CD4-positive, alpha-beta memory T cell (primary cell): ENCODE measurements at regions not wholly inside any gene's neighbourhood (a gene's known extent, or its start where the extent isn't known, plus 50 kb on each side); places are given as distances from the start of the nearest gene placed in this dataset.
"Not testable (repeated sequence)": the region's sequence is repeated elsewhere in the genome, so short reads cannot be mapped to it uniquely, and the experiment has no call there.

Experiments used
- CTCF ChIA-PET: fragments of 350-600 bp; sonication (Branson Sonifier 250); formaldehyde crosslinking; loops from one replicate; lab custom pipeline; 2021; ENCODE audit warnings: inconsistent platforms; ENCODE audit not compliant: partially characterized antibody; lab: Charles Lee
- POLR2A ChIA-PET: fragments of 350-600 bp; sonication (Branson Sonifier 250); formaldehyde crosslinking; loops from one replicate; lab custom pipeline; 2021; ENCODE audit not compliant: partially characterized antibody; lab: Charles Lee
- DNase-seq, 5 donors: peaks; one replicate each; pipeline versions ENCODE4 v3.0.0 to v3.0.0-alpha.2; 2020 to 2022; ENCODE audit warnings: mixed read lengths in 1 of 5
- H3K27ac ChIP-seq: one replicate; pipeline ENCODE4 v1.7.0; 2013; ENCODE audit warnings: low read depth, low read length
- H3K27me3 ChIP-seq: 2 replicates; pipeline ENCODE4 v1.7.0; 2013; ENCODE audit warnings: mild to moderate bottlenecking, low read length, moderate library complexity; ENCODE audit not compliant: insufficient read depth
- H3K36me3 ChIP-seq: 2 replicates; pipeline ENCODE4 v1.7.0; 2013; ENCODE audit warnings: mild to moderate bottlenecking, low read length, moderate library complexity; ENCODE audit not compliant: insufficient read depth
- H3K4me1 ChIP-seq: 2 replicates; pipeline ENCODE4 v1.7.0; 2013; ENCODE audit warnings: mild to moderate bottlenecking, low read length, moderate library complexity; ENCODE audit not compliant: insufficient read depth
- H3K4me3 ChIP-seq, 2 donors: one replicate each; pipeline ENCODE4 v1.7.0; 2013; ENCODE audit warnings: low read length in 2 of 2, mild to moderate bottlenecking in 1 of 2
- H3K9me3 ChIP-seq, 2 donors: one replicate each; pipeline ENCODE4 v1.7.0; 2013; ENCODE audit warnings: low read length in 2 of 2, control low read depth in 1 of 2; ENCODE audit not compliant: control insufficient read depth in 1 of 2
- H3K27ac Mint-ChIP-seq, 7 donors: one replicate each; pipeline ENCODE4 v1.8.0; 2020 to 2021; ENCODE audit warnings: mixed read lengths in 7 of 7, mild to moderate bottlenecking in 6 of 7, inconsistent platforms in 3 of 7, moderate library complexity in 3 of 7
- H3K27me3 Mint-ChIP-seq, 2 donors: one replicate each; pipeline ENCODE4 v1.8.0; 2020 to 2021; ENCODE audit warnings: mixed read lengths in 2 of 2
- H3K36me3 Mint-ChIP-seq, 2 donors: one replicate each; pipeline ENCODE4 v1.8.0; 2020 to 2021; ENCODE audit warnings: mixed read lengths in 2 of 2, inconsistent platforms in 1 of 2, mild to moderate bottlenecking in 1 of 2
- H3K4me1 Mint-ChIP-seq, 4 donors: one replicate each; pipeline ENCODE4 v1.8.0; 2020 to 2021; ENCODE audit warnings: mixed read lengths in 4 of 4, mild to moderate bottlenecking in 1 of 4
- H3K4me3 Mint-ChIP-seq, 8 donors: one replicate each; pipeline ENCODE4 v1.8.0; 2020 to 2021; ENCODE audit warnings: mixed read lengths in 8 of 8, mild to moderate bottlenecking in 7 of 8, moderate library complexity in 6 of 8, inconsistent platforms in 3 of 8
- H3K9me3 Mint-ChIP-seq, 8 donors: one replicate each; pipeline ENCODE4 v1.8.0; 2020 to 2021; ENCODE audit warnings: mixed read lengths in 8 of 8, mild to moderate bottlenecking in 5 of 8, inconsistent platforms in 3 of 8, moderate library complexity in 1 of 8
- intact Hi-C: fragments of 100-400 bp; cut with micrococcal nuclease; formaldehyde crosslinking; loops from one replicate; pipeline ENCODE4 v1.15.1; 2023

- H3K27me3 ChIP-seq, result no peaks in the 10 kb centered on the region
- no peak overlapping the region for H3K4me3 Mint-ChIP-seq
- H3K27ac Mint-ChIP-seq, result no peak overlapping the region
- no peaks in the 10 kb centered on the region for H3K9me3 Mint-ChIP-seq
- no peaks in the 10 kb centered on the region for H3K36me3 Mint-ChIP-seq
- H3K36me3 ChIP-seq, result no peaks in the 10 kb centered on the region
- ChIA-PET CTCF (no interaction called here), POLR2A (no interaction called here)
- intact Hi-C loops, result no loop called here
- peaks cover 9 to 12% of the 10 kb centered on the region in 2 donors for H3K27me3 Mint-ChIP-seq
- H3K9me3 ChIP-seq, result no peaks in the 10 kb centered on the region
- no peaks in the 10 kb centered on the region for H3K4me1 Mint-ChIP-seq
- no peaks in the 10 kb centered on the region for H3K4me1 ChIP-seq
- DNase-seq, result no peak
- no peak overlapping the region for H3K27ac ChIP-seq
- no peak overlapping the region for H3K4me3 ChIP-seq
Measured at GRCh38 chr17:5913641-5914040, 156.5 kb upstream of the WSCD1 start.

- CTCF ChIA-PET, result no interaction called here
- Mint-ChIP-seq H3K4me3 (no peak overlapping the region), H3K36me3 (no peaks in the 10 kb centered on the region), H3K27me3 (peaks cover 13% of the 10 kb centered on the region in 2 donors), H3K4me1 (no peaks in the 10 kb centered on the region), H3K9me3 (no peaks in the 10 kb centered on the region), H3K27ac (no peak overlapping the region)
- no peak overlapping the region for H3K27ac ChIP-seq
- no peaks in the 10 kb centered on the region for H3K4me1 ChIP-seq
- H3K27me3 ChIP-seq, result no peaks in the 10 kb centered on the region
- H3K36me3 ChIP-seq, result no peaks in the 10 kb centered on the region
- intact Hi-C loops, result no loop called here
- no peak for DNase-seq
- no peaks in the 10 kb centered on the region for H3K9me3 ChIP-seq
- POLR2A ChIA-PET, result no interaction called here
- H3K4me3 ChIP-seq, result no peak overlapping the region
Measured at GRCh38 chr17:5915337-5915736, 154.8 kb upstream of the WSCD1 start.

GRCh38 chr17:5919089-5919488 is 151.1 kb upstream of the WSCD1 start:
- Histone ChIP-seq H3K9me3 (no peaks in the 10 kb centered on the region), H3K27ac (no peak overlapping the region), H3K36me3 (no peaks in the 10 kb centered on the region), H3K4me3 (no peak overlapping the region), H3K27me3 (no peaks in the 10 kb centered on the region), H3K4me1 (no peaks in the 10 kb centered on the region)
- intact Hi-C loops, result no loop called here
- H3K4me3 Mint-ChIP-seq, result no peak overlapping the region
- H3K27ac Mint-ChIP-seq, result peak overlapping the region in 1 of 7 donors; percentile 30
- POLR2A ChIA-PET, result no interaction called here
- no peaks in the 10 kb centered on the region for H3K4me1 Mint-ChIP-seq
- no peaks in the 10 kb centered on the region for H3K9me3 Mint-ChIP-seq
- no peaks in the 10 kb centered on the region for H3K36me3 Mint-ChIP-seq
- CTCF ChIA-PET, result no interaction called here
- peaks cover 8 to 12% of the 10 kb centered on the region in 2 donors for H3K27me3 Mint-ChIP-seq
- no peak for DNase-seq

GRCh38 chr17:5921512-5922282 is 148.5 kb upstream of the WSCD1 start:
- Histone ChIP-seq H3K9me3 (no peaks in the 10 kb centered on the region), H3K36me3 (no peaks in the 10 kb centered on the region), H3K27me3 (no peaks in the 10 kb centered on the region), H3K27ac (no peak overlapping the region), H3K4me1 (no peaks in the 10 kb centered on the region), H3K4me3 (no peak overlapping the region)
- Mint-ChIP-seq H3K27me3 (peaks cover 8 to 12% of the 10 kb centered on the region in 2 donors), H3K36me3 (no peaks in the 10 kb centered on the region), H3K27ac (no peak overlapping the region), H3K4me3 (no peak overlapping the region), H3K4me1 (no peaks in the 10 kb centered on the region), H3K9me3 (no peaks in the 10 kb centered on the region)
- intact Hi-C loops, result no loop called here
- ChIA-PET CTCF (no interaction called here), POLR2A (no interaction called here)
- DNase-seq, result no peak

GRCh38 chr17:5922476-5922875 is 147.7 kb upstream of the WSCD1 start:
- POLR2A ChIA-PET, result no interaction called here
- intact Hi-C loops, result no loop called here
- H3K4me3 Mint-ChIP-seq, result no peak overlapping the region
- no peaks in the 10 kb centered on the region for H3K9me3 ChIP-seq
- H3K4me1 Mint-ChIP-seq, result no peaks in the 10 kb centered on the region
- H3K27ac ChIP-seq, result no peak overlapping the region
- DNase-seq, result peak in 3 of 5 donors; percentile 12 to 25 (median 18)
- H3K36me3 Mint-ChIP-seq, result no peaks in the 10 kb centered on the region
- no peak overlapping the region for H3K4me3 ChIP-seq
- no peaks in the 10 kb centered on the region for H3K4me1 ChIP-seq
- peaks cover 0 to 1% (median 0%) of the 10 kb centered on the region in 8 donors for H3K9me3 Mint-ChIP-seq
- H3K27ac Mint-ChIP-seq, result no peak overlapping the region
- no peaks in the 10 kb centered on the region for H3K27me3 ChIP-seq
- H3K36me3 ChIP-seq, result no peaks in the 10 kb centered on the region
- CTCF ChIA-PET, result no interaction called here
- H3K27me3 Mint-ChIP-seq, result peaks cover 7 to 10% of the 10 kb centered on the region in 2 donors

GRCh38 chr17:5929721-5930120 is 140.5 kb upstream of the WSCD1 start:
- no peaks in the 10 kb centered on the region for H3K36me3 Mint-ChIP-seq
- peaks cover 0 to 12% (median 0%) of the 10 kb centered on the region in 8 donors for H3K9me3 Mint-ChIP-seq
- no peaks in the 10 kb centered on the region for H3K4me1 Mint-ChIP-seq
- POLR2A ChIA-PET, result no interaction called here
- Histone ChIP-seq H3K4me1 (no peaks in the 10 kb centered on the region), H3K36me3 (no peaks in the 10 kb centered on the region), H3K27me3 (no peaks in the 10 kb centered on the region), H3K9me3 (no peaks in the 10 kb centered on the region), H3K4me3 (no peak overlapping the region), H3K27ac (no peak overlapping the region)
- CTCF ChIA-PET, result no interaction called here
- DNase-seq, result no peak
- no peak overlapping the region for H3K27ac Mint-ChIP-seq
- intact Hi-C loops, result no loop called here
- H3K27me3 Mint-ChIP-seq, result peaks cover 9 to 10% of the 10 kb centered on the region in 2 donors
- H3K4me3 Mint-ChIP-seq, result no peak overlapping the region

- H3K4me1 ChIP-seq, H3K36me3 ChIP-seq, CTCF ChIA-PET, DNase-seq, H3K27ac ChIP-seq, H3K4me1 Mint-ChIP-seq, H3K27me3 ChIP-seq, H3K4me3 ChIP-seq, H3K9me3 ChIP-seq, intact Hi-C loops, H3K36me3 Mint-ChIP-seq, H3K27ac Mint-ChIP-seq, POLR2A ChIA-PET, H3K4me3 Mint-ChIP-seq: not testable (repeated sequence)
- peaks cover 11% of the 10 kb centered on the region in 2 donors for H3K27me3 Mint-ChIP-seq
- H3K9me3 Mint-ChIP-seq, result peaks cover 0 to 12% (median under 1%) of the 10 kb centered on the region in 8 donors
Measured at GRCh38 chr17:5930555-5930954, 139.6 kb upstream of the WSCD1 start.
